Thyroid gland (tissue), 4 donors: ENCODE measurements at regions not wholly inside any gene's neighbourhood (a gene's known extent, or its start where the extent isn't known, plus 50 kb on each side); places are given as distances from the start of the nearest gene placed in this dataset.

Experiments used
- DNase-seq, 2 donors: peaks; one replicate each; pipeline ENCODE4 v3.0.0-alpha.2; 2019
- H3K27ac ChIP-seq, 3 donors: fragments of 200-600 bp; sonication (generic); 1 replicate in 2 of 3; 2 replicates in 1 of 3; pipeline ENCODE4 v1.5.1; 2016 to 2019; ENCODE audit warnings: mild to moderate bottlenecking in 1 of 3, moderate library complexity in 1 of 3
- H3K27me3 ChIP-seq: fragments of 200-600 bp; sonication (generic); one replicate; pipeline ENCODE4 v1.5.1; 2019
- H3K36me3 ChIP-seq, 2 donors: fragments of 200-600 bp; sonication (generic); one replicate each; pipeline ENCODE4 v1.5.1; 2016 to 2019
- H3K4me1 ChIP-seq, 2 donors: fragments of 200-600 bp; sonication (generic); one replicate each; pipeline ENCODE4 v1.5.1; 2017 to 2019
- H3K4me3 ChIP-seq, 3 donors: fragments of 200-600 bp; sonication (generic); replicated peaks in 1 of 3; 1 replicate in 2 of 3; 2 replicates in 1 of 3; pipeline ENCODE4 v1.5.1; 2016; ENCODE audit warnings: mild to moderate bottlenecking in 1 of 3
- H3K9me3 ChIP-seq: fragments of 200-600 bp; sonication (generic); one replicate; pipeline ENCODE4 v1.5.1; 2017
- POLR2A ChIP-seq, 2 donors: fragments of 450-650 bp; IDR thresholded peaks; one replicate each; pipeline ENCODE4 v1.6.1; 2017; ENCODE audit warnings: antibody characterized with exemption in 2 of 2, mild to moderate bottlenecking in 2 of 2, moderate library complexity in 1 of 2
- WGBS, 2 donors: methylation state at CpG; one replicate each; pipeline ENCODE4 v1.1.5; 2017; 5-methylcytosine and 5-hydroxymethylcytosine counted together
- intact Hi-C: fragments of 100-400 bp; cut with DNase I; formaldehyde crosslinking; loops from one replicate; pipeline ENCODE4 v1.15.1; 2023
- TF ChIP-seq, protein P1 (sequence below), 6 experiments: fragments of 200-600 bp in 3 of 6; fragments of 450-650 bp in 3 of 6; sonication (generic) in 3 of 6; IDR thresholded peaks; one replicate each; pipeline ENCODE4 v1.5.1; 2016 to 2019; ENCODE audit warnings: antibody characterized with exemption in 6 of 6, mild to moderate bottlenecking in 2 of 6, inconsistent platforms in 1 of 6, moderate library complexity in 1 of 6

DNA sequence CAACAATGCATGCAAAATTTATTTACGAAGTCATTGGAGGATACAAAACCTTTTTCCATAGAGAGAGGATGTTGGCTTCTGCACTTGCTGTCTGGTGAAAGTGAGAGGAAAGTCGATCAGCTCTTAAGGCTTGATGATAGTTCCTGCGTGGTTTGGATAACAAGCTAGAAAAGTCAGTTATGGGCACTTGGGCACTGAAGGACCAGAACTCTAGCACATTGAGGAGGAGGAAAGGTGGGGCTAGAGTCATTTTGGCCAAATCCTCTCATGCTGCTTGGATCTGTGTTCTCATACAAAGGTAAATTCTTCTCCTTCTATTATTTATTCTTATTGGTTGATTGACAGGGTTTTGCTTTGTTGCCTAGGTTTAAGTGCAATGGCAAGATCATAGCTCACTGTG, 245.9 kb upstream of the ADAMTSL1 start:
- intact Hi-C loops, result no loop called here
- TF ChIP-seq, protein P1, sequence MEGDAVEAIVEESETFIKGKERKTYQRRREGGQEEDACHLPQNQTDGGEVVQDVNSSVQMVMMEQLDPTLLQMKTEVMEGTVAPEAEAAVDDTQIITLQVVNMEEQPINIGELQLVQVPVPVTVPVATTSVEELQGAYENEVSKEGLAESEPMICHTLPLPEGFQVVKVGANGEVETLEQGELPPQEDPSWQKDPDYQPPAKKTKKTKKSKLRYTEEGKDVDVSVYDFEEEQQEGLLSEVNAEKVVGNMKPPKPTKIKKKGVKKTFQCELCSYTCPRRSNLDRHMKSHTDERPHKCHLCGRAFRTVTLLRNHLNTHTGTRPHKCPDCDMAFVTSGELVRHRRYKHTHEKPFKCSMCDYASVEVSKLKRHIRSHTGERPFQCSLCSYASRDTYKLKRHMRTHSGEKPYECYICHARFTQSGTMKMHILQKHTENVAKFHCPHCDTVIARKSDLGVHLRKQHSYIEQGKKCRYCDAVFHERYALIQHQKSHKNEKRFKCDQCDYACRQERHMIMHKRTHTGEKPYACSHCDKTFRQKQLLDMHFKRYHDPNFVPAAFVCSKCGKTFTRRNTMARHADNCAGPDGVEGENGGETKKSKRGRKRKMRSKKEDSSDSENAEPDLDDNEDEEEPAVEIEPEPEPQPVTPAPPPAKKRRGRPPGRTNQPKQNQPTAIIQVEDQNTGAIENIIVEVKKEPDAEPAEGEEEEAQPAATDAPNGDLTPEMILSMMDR (IDR thresholded peaks at IDR 0.05), result no peak
- TF ChIP-seq POLR2A (IDR thresholded peaks at IDR 0.05), result no peak
- Histone ChIP-seq H3K4me1 (no peaks in the 10 kb centered on the region), H3K36me3 (no peaks in the 10 kb centered on the region), H3K9me3 (no peaks in the 10 kb centered on the region), H3K4me3 (no peak overlapping the region), H3K27me3 (no peaks in the 10 kb centered on the region), H3K27ac (no peak overlapping the region)
- DNase-seq, result peak; percentile 64
- WGBS, 2 donors, result 32 to 52% methylated on average over 3 of the region's 3 CpGs

DNA sequence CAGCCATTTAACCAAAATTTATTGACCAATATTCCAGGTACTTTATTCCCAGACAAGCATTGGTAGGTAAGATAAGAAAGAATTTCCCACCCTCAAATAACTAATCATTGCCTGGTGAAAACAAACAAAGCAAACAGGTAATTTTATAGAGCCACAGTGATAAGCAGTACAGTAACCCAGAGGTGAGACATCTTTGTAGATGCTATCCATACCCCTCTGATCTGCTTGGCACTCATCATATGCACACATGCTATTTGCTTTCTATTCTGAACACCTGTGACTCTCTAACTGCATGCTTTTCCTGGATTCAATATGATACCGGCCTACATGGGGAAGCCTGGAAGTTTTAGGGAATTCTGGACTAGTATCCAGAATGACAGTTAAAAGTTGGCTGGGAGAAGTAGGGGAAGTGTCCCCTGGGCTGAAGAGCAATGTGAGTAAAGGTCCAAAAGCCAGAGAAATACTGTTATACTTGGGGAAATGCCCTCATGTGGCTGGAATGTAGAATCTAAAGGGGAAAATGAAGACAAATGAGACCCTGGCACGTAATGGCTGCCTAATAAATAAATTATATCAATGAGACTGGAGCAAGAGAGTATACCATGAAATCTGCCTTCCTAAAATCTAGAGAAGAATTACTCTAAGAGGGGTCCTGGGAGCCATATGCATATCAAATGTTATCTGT, 243.8 kb upstream of the ADAMTSL1 start:
- Histone ChIP-seq H3K36me3 (no peaks in the 10 kb centered on the region), H3K27me3 (no peaks in the 10 kb centered on the region), H3K4me1 (no peaks in the 10 kb centered on the region), H3K9me3 (no peaks in the 10 kb centered on the region), H3K27ac (no peak overlapping the region), H3K4me3 (no peak overlapping the region)
- no peak for DNase-seq
- intact Hi-C loops, result no loop called here
- no peak for TF ChIP-seq POLR2A (IDR thresholded peaks at IDR 0.05)
- TF ChIP-seq, protein P1 (IDR thresholded peaks at IDR 0.05), result no peak
- 65 to 75% methylated on average over 2 of the region's 2 CpGs for WGBS, 2 donors

DNA sequence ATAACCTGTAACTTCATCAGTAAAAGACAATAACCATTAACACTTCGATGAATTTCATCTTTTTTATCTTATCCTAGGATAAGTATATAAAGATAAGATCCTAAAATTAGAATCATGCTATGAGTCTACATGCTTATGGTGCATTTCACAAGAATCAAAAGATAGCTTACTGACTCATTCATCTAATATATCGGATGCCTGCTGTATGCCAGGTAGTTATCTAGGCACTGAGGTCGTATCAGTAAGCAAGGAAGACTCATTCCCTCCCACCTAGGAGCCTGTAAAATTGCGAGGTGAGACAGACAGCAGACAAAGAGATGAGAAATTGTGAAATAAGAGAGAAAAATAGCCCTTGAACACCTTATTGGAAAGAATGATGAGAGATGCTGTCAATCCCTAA, 240.6 kb upstream of the ADAMTSL1 start:
- no peaks in the 10 kb centered on the region for H3K36me3 ChIP-seq
- 91% methylated on average over 4 of the region's 4 CpGs for WGBS, 2 donors
- H3K9me3 ChIP-seq, result no peaks in the 10 kb centered on the region
- DNase-seq, result no peak
- H3K4me1 ChIP-seq, result no peaks in the 10 kb centered on the region
- no peak overlapping the region for H3K27ac ChIP-seq
- intact Hi-C loops, result no loop called here
- H3K4me3 ChIP-seq, result no peak overlapping the region
- TF ChIP-seq, protein P1 (IDR thresholded peaks at IDR 0.05), result no peak
- no peak for TF ChIP-seq POLR2A (IDR thresholded peaks at IDR 0.05)
- no peaks in the 10 kb centered on the region for H3K27me3 ChIP-seq

DNA sequence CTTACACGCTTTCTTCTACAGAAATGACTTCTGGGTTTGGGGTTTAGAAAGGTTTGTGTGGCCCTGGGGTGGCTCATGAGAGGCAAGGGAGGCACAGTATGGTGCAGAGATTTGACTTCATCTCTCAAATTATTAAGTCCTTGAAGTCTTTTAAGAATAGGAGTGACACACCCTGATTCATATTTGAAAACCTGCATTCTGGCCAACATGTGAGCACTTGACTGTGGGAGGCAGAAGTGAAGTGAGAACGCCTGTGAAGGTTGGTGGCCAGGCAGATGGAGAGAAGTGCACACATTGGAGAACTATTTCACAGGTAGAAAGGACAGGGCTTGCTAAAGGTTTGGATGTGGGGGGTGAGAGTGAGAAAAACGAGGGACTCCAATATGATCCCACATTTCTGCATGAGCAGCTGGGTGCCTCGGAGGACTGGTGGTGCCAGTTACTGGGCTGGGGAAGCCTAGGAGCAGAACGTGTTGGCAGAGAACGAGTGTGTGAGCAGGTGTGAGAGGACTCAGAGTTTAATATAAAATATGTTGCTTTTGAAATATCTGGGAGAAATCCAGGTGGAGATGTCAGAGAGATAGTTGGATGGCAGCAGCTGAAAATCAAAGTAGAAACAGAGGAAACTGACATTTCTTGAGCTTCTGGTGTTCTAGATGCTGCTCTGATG, 240.0 kb upstream of the ADAMTSL1 start:
- no peaks in the 10 kb centered on the region for H3K4me1 ChIP-seq
- intact Hi-C loops, result no loop called here
- WGBS, 2 donors, result 77 to 88% methylated on average over 6 of the region's 6 CpGs
- no peak overlapping the region for H3K4me3 ChIP-seq
- no peak for DNase-seq
- no peak overlapping the region for H3K27ac ChIP-seq
- TF ChIP-seq POLR2A (IDR thresholded peaks at IDR 0.05), result no peak
- TF ChIP-seq, protein P1 (IDR thresholded peaks at IDR 0.05), result no peak
- no peaks in the 10 kb centered on the region for H3K27me3 ChIP-seq
- H3K36me3 ChIP-seq, result no peaks in the 10 kb centered on the region
- H3K9me3 ChIP-seq, result no peaks in the 10 kb centered on the region

DNA sequence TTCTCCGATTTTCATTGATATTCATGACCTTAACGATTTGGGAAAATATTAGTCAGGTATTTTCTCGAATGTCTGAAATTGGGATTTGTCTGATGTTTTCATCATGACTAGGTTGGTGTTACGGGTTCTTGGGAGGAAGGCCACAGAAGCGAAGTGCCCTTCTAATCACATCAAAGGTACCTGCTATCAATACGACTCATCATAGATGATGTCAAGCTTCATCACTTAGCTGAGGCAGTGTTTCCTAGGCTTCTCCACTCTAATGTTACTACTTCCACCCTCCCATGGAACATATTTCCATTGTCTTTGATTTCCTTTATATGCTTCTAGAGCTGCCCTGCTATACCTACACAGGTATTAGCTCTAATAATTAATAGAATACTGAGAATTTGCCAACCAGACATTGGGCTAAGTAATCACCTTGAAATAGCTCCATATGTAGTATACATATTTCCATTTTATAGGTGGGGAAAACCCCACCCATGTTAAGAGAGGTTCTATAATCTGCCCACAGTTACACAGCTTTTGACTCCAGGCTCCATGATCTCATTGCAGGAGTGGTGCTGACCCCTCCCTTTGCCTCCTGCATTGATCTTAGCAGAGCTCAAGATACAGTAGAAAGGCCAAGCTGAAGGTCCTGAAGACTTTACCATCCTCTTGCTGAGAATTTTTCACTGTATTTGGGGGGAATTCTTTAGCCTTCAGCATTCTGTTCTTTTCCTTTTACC, 238.6 kb upstream of the ADAMTSL1 start:
- WGBS, 2 donors, result 95 to 96% methylated on average over 6 of the region's 6 CpGs
- intact Hi-C loops, result no loop called here
- Histone ChIP-seq H3K27me3 (no peaks in the 10 kb centered on the region), H3K36me3 (no peaks in the 10 kb centered on the region), H3K4me1 (no peaks in the 10 kb centered on the region), H3K4me3 (no peak overlapping the region), H3K9me3 (no peaks in the 10 kb centered on the region), H3K27ac (no peak overlapping the region)
- TF ChIP-seq POLR2A (IDR thresholded peaks at IDR 0.05), result no peak
- TF ChIP-seq, protein P1 (IDR thresholded peaks at IDR 0.05), result no peak
- no peak for DNase-seq
